ENCODE measurements at regions not wholly inside any gene's neighbourhood (a gene's known extent, or its start where the extent isn't known, plus 50 kb on each side); places are given as distances from the start of the nearest gene placed in this dataset.
A peak's percentile ranks its signal among the peaks of the same experiment; 100 is the strongest.

GRCh38 chr6:147769496-147770087 lies 261.1 kb downstream of the SAMD5 start:
- intact Hi-C loops (cut with DNase I), result no loop called here
- DNase-seq, result no peak
- no peaks in the 10 kb centered on the region for H3K36me3 ChIP-seq
- TF ChIP-seq CTCF (IDR thresholded peaks at IDR 0.05), result no peak
- TF ChIP-seq POLR2A (IDR thresholded peaks at IDR 0.05), result no peak
- peak overlapping the region in 1 of 4 donors; percentile 43 for H3K27ac ChIP-seq
- H3K4me3 ChIP-seq, result no peak overlapping the region
- H3K27me3 ChIP-seq, result no peaks in the 10 kb centered on the region
- peaks cover 0 to 18% (median 0%) of the 10 kb centered on the region in 3 donors for H3K4me1 ChIP-seq
- WGBS, 2 donors, result 46 to 52% methylated on average over 4 of the region's 4 CpGs
- H3K9me3 ChIP-seq, result no peaks in the 10 kb centered on the region

DNA sequence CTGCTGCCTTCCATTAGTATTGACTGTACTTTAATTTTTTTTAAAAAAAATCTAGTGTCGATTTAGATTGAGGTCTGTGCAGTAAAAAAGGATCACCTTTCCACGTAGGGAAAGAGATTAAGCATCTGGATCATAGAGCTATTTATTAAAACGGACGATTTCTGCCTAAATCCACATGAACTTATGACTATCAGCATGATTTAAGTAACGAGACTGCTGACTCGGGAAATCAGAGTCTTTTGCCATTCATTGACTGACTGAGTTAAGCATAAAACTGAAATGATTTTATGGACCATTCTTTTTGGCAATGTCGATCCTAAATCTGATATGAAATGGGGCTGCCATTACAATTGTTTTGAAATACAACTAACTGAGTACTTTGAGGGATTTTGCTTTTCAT lies 261.7 kb downstream of the SAMD5 start:
- Histone ChIP-seq H3K27ac (no peak overlapping the region), H3K27me3 (no peaks in the 10 kb centered on the region), H3K4me3 (no peak overlapping the region), H3K36me3 (no peaks in the 10 kb centered on the region), H3K9me3 (no peaks in the 10 kb centered on the region), H3K4me1 (peaks cover 0 to 18% (median 0%) of the 10 kb centered on the region in 3 donors)
- no peak for TF ChIP-seq POLR2A (IDR thresholded peaks at IDR 0.05)
- no peak for TF ChIP-seq CTCF (IDR thresholded peaks at IDR 0.05)
- no peak for DNase-seq
- WGBS, 2 donors, result 83 to 87% methylated on average over 7 of the region's 7 CpGs
- intact Hi-C loops (cut with DNase I), result no loop called here

DNA sequence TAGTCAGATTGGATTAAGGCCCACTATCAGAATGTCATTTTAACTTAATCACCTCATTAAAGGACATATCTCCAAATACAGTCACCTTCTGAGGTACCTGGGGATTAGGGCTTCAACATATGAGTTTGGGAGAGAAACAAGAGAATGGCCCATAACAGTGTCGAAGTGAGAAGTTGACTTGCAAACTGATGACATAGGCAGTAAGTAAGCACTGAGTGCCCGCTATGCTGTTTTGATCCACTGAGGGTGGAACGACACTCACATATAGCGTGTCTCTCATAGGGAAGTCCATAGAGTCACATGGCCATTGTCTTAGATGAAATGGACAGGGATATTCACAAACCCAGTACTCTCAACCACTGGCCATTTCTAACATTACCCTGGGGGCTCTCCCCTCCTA lies 264.2 kb downstream of the SAMD5 start:
- no peak for DNase-seq
- H3K9me3 ChIP-seq, result no peaks in the 10 kb centered on the region
- H3K4me3 ChIP-seq, result no peak overlapping the region
- peaks cover 0 to 18% (median 0%) of the 10 kb centered on the region in 3 donors for H3K4me1 ChIP-seq
- intact Hi-C loops (cut with DNase I), result no loop called here
- H3K27me3 ChIP-seq, result no peaks in the 10 kb centered on the region
- TF ChIP-seq POLR2A (IDR thresholded peaks at IDR 0.05) (no peak), CTCF (IDR thresholded peaks at IDR 0.05) (no peak)
- WGBS, 2 donors, result 93 to 98% methylated on average over 4 of the region's 4 CpGs
- H3K36me3 ChIP-seq, result no peaks in the 10 kb centered on the region
- H3K27ac ChIP-seq, result no peak overlapping the region

GRCh38 chr6:147774856-147775255 lies 266.4 kb downstream of the SAMD5 start:
- no peak for TF ChIP-seq CTCF (IDR thresholded peaks at IDR 0.05)
- TF ChIP-seq POLR2A (IDR thresholded peaks at IDR 0.05), result no peak
- Histone ChIP-seq H3K27ac (no peak overlapping the region), H3K4me3 (no peak overlapping the region), H3K36me3 (no peaks in the 10 kb centered on the region), H3K4me1 (peaks cover 0 to 10% (median 0%) of the 10 kb centered on the region in 3 donors), H3K9me3 (no peaks in the 10 kb centered on the region), H3K27me3 (no peaks in the 10 kb centered on the region)
- intact Hi-C loops (cut with DNase I), result no loop called here
- 83 to 87% methylated on average over 3 of the region's 3 CpGs for WGBS, 2 donors
- no peak for DNase-seq

- no peak overlapping the region for H3K4me3 ChIP-seq
- no peak for DNase-seq
- no peaks in the 10 kb centered on the region for H3K27me3 ChIP-seq
- no peaks in the 10 kb centered on the region for H3K9me3 ChIP-seq
- H3K36me3 ChIP-seq, result no peaks in the 10 kb centered on the region
- H3K4me1 ChIP-seq, result peaks cover 0 to 9% (median 0%) of the 10 kb centered on the region in 3 donors
- intact Hi-C loops (cut with DNase I), result no loop called here
- WGBS, 2 donors, result 80 to 84% methylated on average over 4 of the region's 4 CpGs
- H3K27ac ChIP-seq, result no peak overlapping the region
- TF ChIP-seq POLR2A (IDR thresholded peaks at IDR 0.05) (no peak), CTCF (IDR thresholded peaks at IDR 0.05) (no peak)
Observed at GRCh38 chr6:147776631-147777213, 268.2 kb downstream of the SAMD5 start.

Measured in esophagus squamous epithelium (tissue), 5 donors.